ENCODE measurements at regions not wholly inside any gene's neighbourhood (a gene's known extent, or its start where the extent isn't known, plus 50 kb on each side); places are given as distances from the start of the nearest gene placed in this dataset.

GRCh38 chr5:17766031-17766430, 131.8 kb downstream of the TAF11L14 start:
- Histone ChIP-seq H3K27ac (ENCODE audit: extremely low read depth, low read depth, low read length) (no peak overlapping the region), H3K9me3 (ENCODE audit: control insufficient read depth, insufficient read depth, low read depth, low read length) (no peaks in the 10 kb centered on the region), H3K4me3 (ENCODE audit: low read depth, low read length) (no peak overlapping the region), H3K36me3 (ENCODE audit: control insufficient read depth in 2 of 2, insufficient read depth in 1 of 2, low read length in 2 of 2) (no peaks in the 10 kb centered on the region), H3K4me1 (ENCODE audit: control insufficient read depth, insufficient read depth, low read length) (no peaks in the 10 kb centered on the region)
- TF ChIP-seq ZNF626 (tag by site-specific recombination; IDR thresholded peaks at IDR 0.05): no peak
- ChIA-PET POLR2A (no interaction called here), CTCF (no interaction called here)

GRCh38 chr5:17769277-17769676, 135.0 kb downstream of the TAF11L14 start:
- H3K4me3 ChIP-seq (ENCODE audit: low read depth, low read length): no peak overlapping the region
- H3K9me3 ChIP-seq (ENCODE audit: control insufficient read depth, insufficient read depth, low read depth, low read length): no peaks in the 10 kb centered on the region; the same call in 1 of the 2 replicates
- H3K27ac ChIP-seq (ENCODE audit: extremely low read depth, low read depth, low read length): no peak overlapping the region
- no peak for TF ChIP-seq TRIM28 (IDR thresholded peaks at IDR 0.05; ENCODE audit: borderline replicate concordance, low read length)
- TF ChIP-seq ATF2 (tag by site-specific recombination; IDR thresholded peaks at IDR 0.05; ENCODE audit: low read depth): no peak
- no peak for TF ChIP-seq ZNF37A (tag by site-specific recombination; IDR thresholded peaks at IDR 0.05)
- no peak for TF ChIP-seq KLF16 (tag by site-specific recombination; IDR thresholded peaks at IDR 0.05)
- TF ChIP-seq ZNF571 (tag by site-specific recombination; IDR thresholded peaks at IDR 0.05): no peak
- no peak for TF ChIP-seq ZNF792 (tag by site-specific recombination; IDR thresholded peaks at IDR 0.05)
- no peak for TF ChIP-seq ZNF26 (tag by site-specific recombination; IDR thresholded peaks at IDR 0.05)
- no peak for TF ChIP-seq ZNF449 (tag by site-specific recombination; IDR thresholded peaks at IDR 0.05)
- no peak for TF ChIP-seq ZFP37 (tag by site-specific recombination; IDR thresholded peaks at IDR 0.05)
- no peak for TF ChIP-seq ZNF155 (tag by site-specific recombination; IDR thresholded peaks at IDR 0.05)
- TF ChIP-seq ZNF416 (tag by site-specific recombination; IDR thresholded peaks at IDR 0.05): no peak
- POLR2A ChIA-PET: no interaction called here
- no peaks in the 10 kb centered on the region for H3K4me1 ChIP-seq (ENCODE audit: control insufficient read depth, insufficient read depth, low read length)
- CTCF ChIA-PET: interaction anchor here (0.6 kb wide), 1 partner anchor 22 kb away, joined by 3 read pairs; no protein-coding TSS in a partner anchor
- H3K36me3 ChIP-seq (ENCODE audit: control insufficient read depth in 2 of 2, insufficient read depth in 1 of 2, low read length in 2 of 2): no peaks in the 10 kb centered on the region

- Histone ChIP-seq H3K27ac (ENCODE audit: extremely low read depth, low read depth, low read length) (no peak overlapping the region), H3K9me3 (ENCODE audit: control insufficient read depth, insufficient read depth, low read depth, low read length) (no peaks in the 10 kb centered on the region; the same call in 1 of the 2 replicates)
- POLR2A ChIA-PET: no interaction called here
- TF ChIP-seq ZNF10 (tag by site-specific recombination; IDR thresholded peaks at IDR 0.05): no peak
- no peak for TF ChIP-seq ZNF623 (tag by site-specific recombination; IDR thresholded peaks at IDR 0.05)
- TF ChIP-seq ZNF830 (tag by site-specific recombination; IDR thresholded peaks at IDR 0.05; ENCODE audit: low read depth): no peak
- no peak for TF ChIP-seq ZBTB8A (tag by site-specific recombination; IDR thresholded peaks at IDR 0.05)
- no peak for TF ChIP-seq ZNF704 (tag by site-specific recombination; IDR thresholded peaks at IDR 0.05)
- TF ChIP-seq ZNF416 (tag by site-specific recombination; IDR thresholded peaks at IDR 0.05): no peak
- no peak for TF ChIP-seq ZNF791 (tag by site-specific recombination; IDR thresholded peaks at IDR 0.05)
- no peak for TF ChIP-seq SCRT2 (tag by site-specific recombination; IDR thresholded peaks at IDR 0.05)
- no peak for TF ChIP-seq ZNF404 (tag by site-specific recombination; IDR thresholded peaks at IDR 0.05)
- TF ChIP-seq ZBTB17 (tag by site-specific recombination; IDR thresholded peaks at IDR 0.05): no peak
- TF ChIP-seq REST (tag by site-specific recombination; IDR thresholded peaks at IDR 0.05): no peak
- TF ChIP-seq SP3 (tag by site-specific recombination; IDR thresholded peaks at IDR 0.05): no peak
- TF ChIP-seq ZNF549 (tag by site-specific recombination; IDR thresholded peaks at IDR 0.05): no peak
- TF ChIP-seq GLI2 (tag by site-specific recombination; IDR thresholded peaks at IDR 0.05; ENCODE audit: borderline replicate concordance, low read depth): no peak
- no peak for TF ChIP-seq TRIM28 (IDR thresholded peaks at IDR 0.05; ENCODE audit: borderline replicate concordance, low read length)
These were observed 138.0 kb downstream of the TAF11L14 start for GRCh38 chr5:17772232-17772631.

More at GRCh38 chr5:17772232-17772631, 138.0 kb downstream of the TAF11L14 start:
- H3K36me3 ChIP-seq (ENCODE audit: control insufficient read depth in 2 of 2, insufficient read depth in 1 of 2, low read length in 2 of 2): no peaks in the 10 kb centered on the region
- CTCF ChIA-PET: no interaction called here
- H3K4me1 ChIP-seq (ENCODE audit: control insufficient read depth, insufficient read depth, low read length): no peaks in the 10 kb centered on the region
- no peak overlapping the region for H3K4me3 ChIP-seq (ENCODE audit: low read depth, low read length)

Data from HEK293 (cell line).